A673 (cell line): ENCODE measurements at regions not wholly inside any gene's neighbourhood (a gene's known extent, or its start where the extent isn't known, plus 50 kb on each side); places are given as distances from the start of the nearest gene placed in this dataset.

Experiments used
- EZH2 ChIP-seq: fragments of 200-600 bp; sonication (generic); IDR thresholded peaks from 2 replicates; pipeline ENCODE4 v1.6.1; 2017; ENCODE audit warnings: borderline replicate concordance, low read depth, mild to moderate bottlenecking, mixed read lengths, antibody characterized with exemption, low read length; ENCODE audit not compliant: poor library complexity, severe bottlenecking
- TF ChIP-seq, protein P1 (sequence below): fragments of 300-800, 200-600 bp; sonication (generic); conservative IDR thresholded peaks from 2 replicates; pipeline ENCODE4 v1.5.1; 2017; ENCODE audit warnings: low read depth, mild to moderate bottlenecking, antibody characterized with exemption, low read length, moderate library complexity, mixed read lengths

GRCh38 chr4:3388471-3389232 lies 53.1 kb upstream of the HGFAC start:
- TF ChIP-seq, protein P1, sequence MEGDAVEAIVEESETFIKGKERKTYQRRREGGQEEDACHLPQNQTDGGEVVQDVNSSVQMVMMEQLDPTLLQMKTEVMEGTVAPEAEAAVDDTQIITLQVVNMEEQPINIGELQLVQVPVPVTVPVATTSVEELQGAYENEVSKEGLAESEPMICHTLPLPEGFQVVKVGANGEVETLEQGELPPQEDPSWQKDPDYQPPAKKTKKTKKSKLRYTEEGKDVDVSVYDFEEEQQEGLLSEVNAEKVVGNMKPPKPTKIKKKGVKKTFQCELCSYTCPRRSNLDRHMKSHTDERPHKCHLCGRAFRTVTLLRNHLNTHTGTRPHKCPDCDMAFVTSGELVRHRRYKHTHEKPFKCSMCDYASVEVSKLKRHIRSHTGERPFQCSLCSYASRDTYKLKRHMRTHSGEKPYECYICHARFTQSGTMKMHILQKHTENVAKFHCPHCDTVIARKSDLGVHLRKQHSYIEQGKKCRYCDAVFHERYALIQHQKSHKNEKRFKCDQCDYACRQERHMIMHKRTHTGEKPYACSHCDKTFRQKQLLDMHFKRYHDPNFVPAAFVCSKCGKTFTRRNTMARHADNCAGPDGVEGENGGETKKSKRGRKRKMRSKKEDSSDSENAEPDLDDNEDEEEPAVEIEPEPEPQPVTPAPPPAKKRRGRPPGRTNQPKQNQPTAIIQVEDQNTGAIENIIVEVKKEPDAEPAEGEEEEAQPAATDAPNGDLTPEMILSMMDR = no peak
- no peak for TF ChIP-seq EZH2
